GM21717 (cell line): ENCODE measurements at regions not wholly inside any gene's neighbourhood (a gene's known extent, or its start where the extent isn't known, plus 50 kb on each side); places are given as distances from the start of the nearest gene placed in this dataset.
"Not testable (repeated sequence)": the region's sequence is repeated elsewhere in the genome, so short reads cannot be mapped to it uniquely, and the experiment has no call there.

Source experiments
- ATAC-seq: cut with Tn5 transposase; IDR thresholded peaks from one replicate; pipeline ENCODE4 v1.9.1; 2021; ENCODE audit warnings: mild to moderate bottlenecking, moderate library complexity; ENCODE audit not compliant: unreplicated experiment

GRCh38 chr7:55299273-55299967 is 65.7 kb upstream of the LANCL2 start:
- no peak for ATAC-seq

- no peak for ATAC-seq
Measured at GRCh38 chr7:55303220-55303619, 61.9 kb upstream of the LANCL2 start.

- ATAC-seq = no peak
Measured at GRCh38 chr7:55304018-55304762, 60.9 kb upstream of the LANCL2 start.

GRCh38 chr7:55305135-55305534 is 60.0 kb upstream of the LANCL2 start:
- no peak for ATAC-seq

- ATAC-seq = no peak
Measured at GRCh38 chr7:55306331-55306730, 58.8 kb upstream of the LANCL2 start.

GRCh38 chr7:55307123-55307916 is 57.8 kb upstream of the LANCL2 start:
- ATAC-seq = no peak

- peak; percentile 0 for ATAC-seq
Measured at GRCh38 chr7:55308186-55308929, 56.8 kb upstream of the LANCL2 start.

GRCh38 chr7:55309040-55309991 is 55.8 kb upstream of the LANCL2 start:
- ATAC-seq = peak; percentile 88

- ATAC-seq = no peak
Measured at GRCh38 chr7:55310287-55311025, 54.7 kb upstream of the LANCL2 start.

GRCh38 chr7:55311892-55312291 is 53.2 kb upstream of the LANCL2 start:
- ATAC-seq = not testable (repeated sequence)

GRCh38 chr7:55313671-55314070 is 51.5 kb upstream of the LANCL2 start:
- not testable (repeated sequence) for ATAC-seq

- no peak for ATAC-seq
Measured at GRCh38 chr7:55314967-55315366, 50.2 kb upstream of the LANCL2 start.
